Gastroesophageal sphincter (tissue), 3 donors: ENCODE measurements at regions not wholly inside any gene's neighbourhood (a gene's known extent, or its start where the extent isn't known, plus 50 kb on each side); places are given as distances from the start of the nearest gene placed in this dataset.
"Not testable (repeated sequence)": the region's sequence is repeated elsewhere in the genome, so short reads cannot be mapped to it uniquely, and the experiment has no call there.

Source experiments
- POLR2A ChIP-seq, 2 donors: fragments of 450-650 bp; IDR thresholded peaks; one replicate each; pipeline ENCODE4 v1.6.1; 2017; ENCODE audit warnings: antibody characterized with exemption in 2 of 2, mild to moderate bottlenecking in 2 of 2, moderate library complexity in 1 of 2
- TF ChIP-seq, protein P1 (sequence below), 4 experiments: fragments of 200-600 bp in 2 of 4; fragments of 450-650 bp in 2 of 4; sonication (generic) in 1 of 4; IDR thresholded peaks; one replicate each; pipeline ENCODE4 v1.5.1; 2017 to 2019; ENCODE audit warnings: antibody characterized with exemption in 4 of 4, mild to moderate bottlenecking in 2 of 4, moderate library complexity in 2 of 4

DNA sequence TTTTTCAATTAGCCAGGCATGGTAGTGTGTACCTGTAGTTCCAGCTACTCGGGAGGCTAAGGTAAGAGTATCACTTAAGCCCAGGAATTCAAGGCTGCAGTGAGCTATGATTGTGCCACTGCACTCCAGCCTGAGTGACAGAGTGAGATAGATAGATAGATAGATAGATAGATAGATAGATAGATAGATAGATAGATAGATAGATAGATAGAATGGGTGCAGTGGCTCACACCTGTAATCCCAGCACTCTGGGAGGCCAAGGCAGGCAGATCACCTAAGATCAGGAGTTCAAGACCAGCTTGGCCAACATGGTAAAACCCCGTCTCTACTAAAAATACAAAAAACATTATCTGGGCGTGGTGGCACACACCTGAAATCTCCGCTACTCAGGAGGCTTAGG, 85.6 kb upstream of the CAB39 start:
- TF ChIP-seq, protein P1, sequence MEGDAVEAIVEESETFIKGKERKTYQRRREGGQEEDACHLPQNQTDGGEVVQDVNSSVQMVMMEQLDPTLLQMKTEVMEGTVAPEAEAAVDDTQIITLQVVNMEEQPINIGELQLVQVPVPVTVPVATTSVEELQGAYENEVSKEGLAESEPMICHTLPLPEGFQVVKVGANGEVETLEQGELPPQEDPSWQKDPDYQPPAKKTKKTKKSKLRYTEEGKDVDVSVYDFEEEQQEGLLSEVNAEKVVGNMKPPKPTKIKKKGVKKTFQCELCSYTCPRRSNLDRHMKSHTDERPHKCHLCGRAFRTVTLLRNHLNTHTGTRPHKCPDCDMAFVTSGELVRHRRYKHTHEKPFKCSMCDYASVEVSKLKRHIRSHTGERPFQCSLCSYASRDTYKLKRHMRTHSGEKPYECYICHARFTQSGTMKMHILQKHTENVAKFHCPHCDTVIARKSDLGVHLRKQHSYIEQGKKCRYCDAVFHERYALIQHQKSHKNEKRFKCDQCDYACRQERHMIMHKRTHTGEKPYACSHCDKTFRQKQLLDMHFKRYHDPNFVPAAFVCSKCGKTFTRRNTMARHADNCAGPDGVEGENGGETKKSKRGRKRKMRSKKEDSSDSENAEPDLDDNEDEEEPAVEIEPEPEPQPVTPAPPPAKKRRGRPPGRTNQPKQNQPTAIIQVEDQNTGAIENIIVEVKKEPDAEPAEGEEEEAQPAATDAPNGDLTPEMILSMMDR (IDR thresholded peaks at IDR 0.05), result not testable (repeated sequence)
- not testable (repeated sequence) for TF ChIP-seq POLR2A (IDR thresholded peaks at IDR 0.05)
